DMS153 (cell line): ENCODE measurements at regions not wholly inside any gene's neighbourhood (a gene's known extent, or its start where the extent isn't known, plus 50 kb on each side); places are given as distances from the start of the nearest gene placed in this dataset.
"Not testable (repeated sequence)": the region's sequence is repeated elsewhere in the genome, so short reads cannot be mapped to it uniquely, and the experiment has no call there.

ENCODE experiments used
- DNase-seq: peaks from one replicate; lab custom pipeline; 2025; lab: John Stamatoyannopoulos, UW

DNA sequence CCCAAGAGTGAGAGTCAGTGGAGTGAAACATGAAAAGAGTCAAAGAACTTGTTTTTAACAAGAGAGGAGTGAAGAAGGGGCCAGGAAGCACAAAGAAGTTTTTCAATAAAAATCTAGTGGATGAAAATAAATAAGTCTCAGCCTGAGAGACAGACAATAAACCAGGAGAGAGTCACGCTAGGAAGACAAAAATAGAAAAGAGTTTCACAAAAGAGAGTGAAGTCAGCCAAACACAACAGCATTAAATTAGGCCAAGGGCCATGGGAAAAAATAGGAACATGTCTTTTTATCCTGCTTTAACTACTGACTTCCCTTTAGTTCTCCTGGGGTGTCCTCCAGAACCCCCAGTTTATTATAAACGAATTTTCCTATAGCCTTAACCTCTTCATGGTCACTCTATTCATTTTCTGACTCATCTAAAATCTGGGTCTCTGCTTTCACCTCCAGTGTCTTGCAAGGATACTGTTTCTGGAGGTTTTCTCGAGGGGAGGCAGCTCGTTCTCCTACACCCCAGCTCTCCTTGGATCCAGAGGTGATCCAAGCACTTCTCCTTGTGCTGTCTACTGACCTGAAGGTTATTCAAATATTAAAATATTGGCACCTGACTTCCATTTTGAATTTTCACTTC, 571.5 kb upstream of the PPP2R3A start:
- DNase-seq: no peak

DNA sequence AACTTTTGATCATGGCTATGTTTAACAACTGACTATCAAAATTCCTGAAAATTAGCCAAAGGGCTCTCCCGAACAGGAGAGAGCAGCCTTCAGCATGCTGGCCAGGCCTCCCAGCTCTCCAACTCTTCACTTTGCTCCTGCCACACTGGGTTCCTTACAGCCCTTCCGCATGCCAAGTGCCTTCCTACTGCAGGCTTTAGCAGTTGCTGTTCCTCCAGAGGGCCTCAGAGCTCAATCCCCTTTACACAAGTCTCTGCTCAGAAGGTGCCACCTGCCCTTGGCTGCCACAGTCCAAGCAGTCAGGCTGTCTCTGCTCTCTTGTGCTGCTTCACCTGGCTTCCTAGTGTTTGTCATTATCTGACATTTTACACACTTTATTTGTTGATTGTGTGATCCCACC, 553.1 kb upstream of the PPP2R3A start:
- DNase-seq: no peak

DNA sequence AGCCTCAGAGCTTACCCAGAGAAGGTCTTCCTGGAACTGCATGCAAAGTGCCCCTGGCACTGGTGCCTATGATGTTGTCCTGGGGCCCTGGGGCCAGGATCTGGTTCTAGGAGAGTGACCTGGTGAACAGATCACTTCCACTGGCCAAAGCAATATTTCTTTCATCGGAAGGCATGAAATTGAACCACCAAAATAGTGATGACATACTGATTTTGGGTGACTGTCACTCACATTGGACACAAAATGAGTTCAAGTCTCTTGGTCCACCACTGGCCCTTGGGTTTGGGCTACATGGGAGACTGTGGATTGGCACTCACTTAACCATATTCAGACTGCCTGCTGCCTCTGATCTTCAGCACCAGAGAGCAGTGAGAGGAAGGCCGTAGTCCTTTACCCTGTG, 549.3 kb upstream of the PPP2R3A start:
- DNase-seq: no peak

DNA sequence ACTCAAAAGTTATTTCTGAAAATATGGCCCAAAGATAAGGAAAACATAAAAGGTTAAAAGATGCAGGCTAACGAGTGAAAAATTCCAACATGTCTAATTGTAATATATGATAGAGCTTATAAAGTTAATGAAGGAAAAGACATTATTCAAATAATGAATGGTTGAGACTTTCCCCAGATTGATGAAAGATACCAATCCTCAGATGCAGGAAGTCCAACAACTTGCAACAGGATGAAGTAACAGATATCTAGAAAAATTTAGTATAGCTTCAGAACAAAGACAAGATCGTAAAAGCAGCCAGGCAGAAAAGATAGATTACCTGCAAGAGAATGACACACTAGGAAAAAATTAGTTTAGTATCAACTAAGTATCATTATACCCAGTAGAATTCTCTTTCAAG, 546.4 kb upstream of the PPP2R3A start:
- no peak for DNase-seq

DNA sequence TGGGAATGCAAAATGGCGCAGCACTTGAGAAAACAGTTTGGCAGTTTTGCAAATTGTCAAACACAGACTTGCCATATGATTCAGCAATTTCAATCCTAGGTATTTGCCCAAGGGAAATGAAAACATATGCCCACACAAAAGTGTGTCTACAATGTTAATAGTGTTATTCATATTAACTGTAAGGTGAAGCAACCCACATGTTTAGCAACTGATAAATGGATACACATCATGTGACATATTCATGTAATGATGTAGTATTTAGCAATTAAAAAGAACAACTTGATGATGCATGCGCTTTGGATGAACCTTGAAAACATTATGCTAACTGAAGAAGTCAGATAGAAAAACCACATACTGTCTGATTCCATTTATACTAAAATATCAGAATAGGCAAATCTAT, 539.0 kb upstream of the PPP2R3A start:
- DNase-seq: no peak

DNA sequence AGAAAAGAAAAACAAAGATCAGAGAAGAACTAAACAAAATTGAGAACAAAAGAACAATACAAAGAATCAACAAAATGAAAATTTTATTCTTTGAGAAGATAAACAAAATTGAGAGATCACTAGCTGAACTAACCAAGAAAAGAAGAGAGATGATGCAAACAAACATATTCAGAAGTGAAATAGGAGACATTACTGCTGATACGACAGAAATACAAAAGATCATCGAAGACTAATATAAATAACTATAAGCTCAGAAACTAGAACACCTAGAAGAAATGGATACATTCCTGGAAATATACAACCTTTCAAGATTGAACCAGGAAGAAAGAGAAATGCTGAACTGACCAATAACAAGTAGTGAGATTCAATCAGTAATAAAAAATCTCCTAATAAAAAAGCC, 533.1 kb upstream of the PPP2R3A start:
- DNase-seq: no peak

DNA sequence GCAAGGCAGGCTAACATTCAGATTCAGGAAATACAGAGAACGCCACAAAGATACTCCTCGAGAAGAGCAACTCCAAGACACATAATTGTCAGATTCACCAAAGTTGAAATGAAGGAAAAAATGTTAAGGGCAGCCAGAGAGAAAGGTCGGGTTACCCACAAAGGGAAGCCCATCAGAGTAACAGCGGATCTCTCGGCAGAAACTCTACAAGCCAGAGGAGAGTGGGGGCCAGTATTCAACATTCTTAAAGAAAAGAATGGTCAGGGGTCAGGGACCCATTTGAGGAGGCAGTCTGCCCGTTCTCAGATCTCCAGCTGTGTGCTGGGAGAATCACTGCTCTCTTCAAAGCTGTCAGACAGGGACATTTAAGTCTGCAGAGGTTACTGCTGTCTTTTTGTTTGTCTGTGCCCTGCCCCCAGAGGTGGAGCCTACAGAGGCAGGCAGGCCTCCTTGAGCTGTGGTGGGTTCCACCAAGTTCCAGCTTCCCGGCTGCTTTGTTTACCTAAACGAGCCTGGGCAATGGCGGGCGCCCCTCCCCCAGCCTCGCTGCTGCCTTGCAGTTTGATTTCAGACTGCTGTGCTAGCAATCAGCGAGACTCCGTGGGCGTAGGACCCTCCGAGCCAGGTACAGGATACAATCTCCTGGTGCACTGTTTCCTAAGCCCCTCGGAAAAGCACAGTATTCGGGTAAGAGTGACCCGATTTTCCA, 526.5 kb upstream of the PPP2R3A start:
- not testable (repeated sequence) for DNase-seq

DNA sequence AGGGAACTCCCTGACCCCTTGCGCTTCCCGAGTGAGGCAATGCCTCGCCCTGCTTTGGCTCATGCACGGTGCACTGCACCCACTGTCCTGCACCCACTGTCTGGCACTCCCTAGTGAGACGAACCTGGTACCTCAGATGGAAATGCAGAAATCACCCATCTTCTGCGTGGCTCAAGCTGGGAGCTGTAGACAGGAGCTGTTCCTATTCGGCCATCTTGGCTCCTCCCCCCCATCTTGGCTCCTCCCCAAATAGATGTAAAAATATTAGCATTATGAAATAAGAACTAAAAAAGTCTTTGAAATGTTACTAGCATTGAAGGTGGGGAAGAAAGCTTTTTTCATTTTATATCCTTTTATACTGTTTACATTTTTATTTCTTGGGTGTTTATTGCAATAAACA, 525.9 kb upstream of the PPP2R3A start:
- not testable (repeated sequence) for DNase-seq

DNA sequence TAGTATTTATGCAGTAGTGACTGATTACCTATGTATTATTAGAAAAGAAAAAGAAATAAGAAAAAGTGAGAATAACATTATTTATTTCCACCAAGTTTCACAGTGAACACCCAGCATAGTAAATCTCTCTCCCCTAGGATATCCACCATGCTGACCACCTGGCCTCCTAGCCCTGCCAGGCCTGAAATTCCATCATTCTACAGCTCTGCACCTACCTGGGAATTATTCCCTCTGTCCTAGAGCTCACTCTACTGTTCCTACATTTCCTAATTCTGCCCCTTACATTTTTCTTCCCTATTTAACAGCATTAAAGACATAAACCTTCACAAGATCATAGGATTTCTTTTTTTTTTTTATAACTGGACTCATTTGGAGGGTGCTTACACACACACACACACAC, 525.3 kb upstream of the PPP2R3A start:
- DNase-seq: no peak

DNA sequence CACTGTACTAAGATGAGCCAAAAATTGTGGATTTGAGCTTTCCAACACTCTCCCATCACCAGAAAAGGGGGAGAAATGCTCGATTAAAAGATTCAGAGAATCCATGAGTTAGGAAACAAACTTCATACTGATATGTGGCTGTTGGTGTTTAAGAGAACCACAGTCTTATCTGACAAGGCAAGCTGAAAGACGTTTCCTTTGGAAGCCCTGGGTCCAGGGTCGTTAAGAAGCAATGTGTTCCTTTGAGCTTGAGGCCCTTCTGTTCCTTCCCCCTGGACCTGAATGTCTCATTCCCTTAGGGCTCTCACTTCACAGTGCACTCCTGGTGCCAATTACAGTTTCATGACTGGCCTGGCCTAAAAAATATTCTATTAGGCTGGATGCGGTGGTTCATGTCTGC, 524.8 kb upstream of the PPP2R3A start:
- DNase-seq: no peak

DNA sequence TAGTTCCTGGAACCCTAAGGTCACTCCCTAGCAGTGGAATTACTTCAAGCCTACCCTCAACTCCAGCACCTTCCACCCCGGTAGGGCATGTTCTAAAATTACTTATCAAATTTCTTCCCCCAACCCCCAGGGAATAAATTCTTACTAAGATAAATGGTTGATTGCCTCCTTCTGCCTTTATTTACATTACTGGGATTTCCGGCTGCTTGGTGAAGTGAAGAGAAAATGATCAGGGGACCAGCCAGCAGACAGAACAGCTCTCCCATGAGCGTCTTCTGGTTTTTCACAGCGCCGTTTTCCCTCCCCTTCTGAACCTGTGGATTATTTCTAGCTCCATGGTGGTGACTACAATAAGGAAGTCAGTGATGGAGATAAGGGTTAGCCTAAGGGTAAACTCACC, 521.5 kb upstream of the PPP2R3A start:
- no peak for DNase-seq

DNA sequence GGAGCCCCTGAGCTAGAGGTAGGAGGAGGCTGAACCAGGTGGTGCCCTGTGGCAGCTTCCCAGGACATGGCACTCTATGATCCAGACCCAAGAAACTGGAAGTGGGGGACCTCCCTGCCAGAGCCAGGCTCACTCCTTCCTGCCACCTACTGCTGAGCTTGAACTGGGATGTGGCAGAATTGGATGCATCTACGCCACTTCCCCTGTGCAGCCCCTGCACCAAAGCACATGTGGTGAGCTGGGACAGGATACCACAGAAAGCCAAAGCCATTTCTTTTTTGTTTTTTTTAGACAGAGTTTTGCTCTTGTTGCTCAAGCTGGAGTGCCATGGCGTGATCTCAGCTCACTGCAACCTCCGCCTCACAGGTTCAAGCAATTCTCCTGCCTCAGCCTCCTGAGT, 518.0 kb upstream of the PPP2R3A start:
- no peak for DNase-seq

DNA sequence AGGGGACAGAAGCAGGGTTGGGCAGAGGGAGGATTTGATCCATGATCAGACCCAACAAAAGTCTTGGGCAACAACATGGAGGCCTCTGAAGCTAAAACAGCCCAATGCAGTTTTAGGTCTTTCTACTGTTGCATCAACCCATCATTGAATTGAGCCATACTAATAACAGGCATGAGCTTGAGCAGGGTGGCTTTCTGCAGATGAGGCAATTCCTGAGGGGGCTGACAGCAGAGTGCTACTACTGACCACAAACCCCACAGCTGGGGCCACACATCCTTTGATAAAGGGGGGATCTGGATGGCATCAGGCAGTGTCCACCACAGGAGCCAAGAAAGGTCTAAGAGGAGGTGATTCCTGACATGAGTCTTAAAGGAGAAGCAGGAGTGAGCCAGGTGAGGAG, 517.0 kb upstream of the PPP2R3A start:
- DNase-seq: no peak

DNA sequence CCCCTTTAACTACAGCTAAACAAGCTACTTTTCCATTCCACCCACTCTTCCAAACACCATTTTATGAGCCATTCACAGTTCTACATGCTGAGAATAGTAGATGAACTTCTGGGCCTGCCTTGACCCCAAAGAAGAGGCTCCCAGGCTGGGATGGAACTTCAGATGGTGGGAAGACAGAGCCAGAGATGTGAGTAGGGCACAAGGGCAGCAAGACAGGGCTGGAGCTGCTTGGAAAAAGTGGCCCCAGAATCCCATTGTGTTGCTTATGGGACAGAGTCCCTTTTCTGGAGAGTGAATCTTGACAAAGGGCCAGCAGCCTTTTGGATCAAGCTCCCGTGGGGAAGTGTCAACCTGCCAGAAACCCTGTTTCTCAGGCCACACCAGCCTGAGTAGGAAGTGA, 516.5 kb upstream of the PPP2R3A start:
- DNase-seq: no peak

DNA sequence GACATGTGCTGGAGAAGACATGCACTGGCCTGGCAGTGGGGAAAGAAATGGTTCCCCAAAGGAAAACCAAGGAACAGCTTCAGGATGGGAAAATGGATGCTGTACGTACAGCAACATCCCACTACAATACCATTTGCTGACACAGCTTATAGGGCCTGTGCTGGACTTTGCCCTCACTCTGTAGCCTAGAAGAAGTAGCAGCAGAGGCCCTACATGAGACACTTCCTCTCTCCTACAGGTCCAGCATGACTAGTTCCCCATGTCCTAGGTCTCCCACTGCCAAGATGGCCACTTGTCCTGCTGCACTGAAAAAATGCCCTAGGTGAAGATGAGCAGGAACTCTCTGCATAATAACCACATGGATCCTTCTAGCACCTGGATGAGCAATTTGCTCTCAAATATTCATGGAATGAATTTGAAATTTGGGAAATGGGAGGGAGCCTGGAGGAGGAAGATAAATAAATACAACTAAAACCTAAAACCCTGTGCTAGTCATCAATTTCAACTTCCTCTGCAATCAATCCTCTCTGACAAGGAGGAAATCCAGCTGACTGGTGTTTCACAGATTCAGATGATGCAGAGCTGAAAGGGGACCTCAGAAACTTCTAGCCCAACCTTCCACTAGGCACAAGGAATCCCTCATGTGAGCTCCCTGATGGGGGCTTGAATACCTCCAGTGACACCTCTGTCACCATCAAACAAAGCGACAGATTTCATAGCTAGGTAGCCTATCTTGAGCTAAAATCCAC, 514.3 kb upstream of the PPP2R3A start:
- no peak for DNase-seq

DNA sequence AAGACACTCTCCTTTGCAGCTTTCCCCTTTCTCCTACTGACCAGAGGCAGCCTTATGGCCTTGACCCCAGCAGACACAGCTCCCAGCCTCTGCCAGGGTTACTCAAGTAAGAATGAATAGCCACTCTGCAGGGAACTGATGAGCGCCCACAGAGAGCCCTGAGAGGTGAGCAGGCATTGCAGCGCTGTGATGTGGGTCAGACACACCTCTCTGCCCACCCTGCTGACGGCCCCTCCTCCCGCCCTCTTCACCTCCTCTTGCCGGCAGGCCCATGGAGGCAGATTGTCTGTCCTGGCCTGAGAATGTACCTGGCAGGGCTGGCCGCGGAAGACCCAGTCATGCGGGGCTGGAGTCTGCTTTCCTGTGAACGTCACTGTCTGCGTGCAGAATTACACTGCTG, 512.6 kb upstream of the PPP2R3A start:
- no peak for DNase-seq

DNA sequence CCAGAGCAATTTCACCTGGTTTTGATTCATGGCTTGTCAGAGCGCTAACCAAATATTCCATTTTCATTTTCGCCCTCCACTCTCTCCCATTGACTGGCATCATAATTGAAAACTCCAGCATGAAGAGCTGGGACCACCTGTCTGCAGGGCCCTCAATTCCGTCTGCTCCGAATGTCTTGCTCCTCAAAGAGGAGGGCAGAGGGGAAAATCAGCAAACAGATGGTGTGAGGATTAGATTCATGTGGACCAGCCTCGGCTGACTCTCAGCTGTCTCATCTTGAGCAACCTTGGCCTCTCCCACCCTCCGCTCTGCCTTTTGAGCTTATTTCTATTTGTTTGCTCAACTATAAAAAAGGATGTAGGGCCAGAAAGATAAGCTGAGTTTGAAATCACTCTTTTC, 512.2 kb upstream of the PPP2R3A start:
- DNase-seq: no peak

DNA sequence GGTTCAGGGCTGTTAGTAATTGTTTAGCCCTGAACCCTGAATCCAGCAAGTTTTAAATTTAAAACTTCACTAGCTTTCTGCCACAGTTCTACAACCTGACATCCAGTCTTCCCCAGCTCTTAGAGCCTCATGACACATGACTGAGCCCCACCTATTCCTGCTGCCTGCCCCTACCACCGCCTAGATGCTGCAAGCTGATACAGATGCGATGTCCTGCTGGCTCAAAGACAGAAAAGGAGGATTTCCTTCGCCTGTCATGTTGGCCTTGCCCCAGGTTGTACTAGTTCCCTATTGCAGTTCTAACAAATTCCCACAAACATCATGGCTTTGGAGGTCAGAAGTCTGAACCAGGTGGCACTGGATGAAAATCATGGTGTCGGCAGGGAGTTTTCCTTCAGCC, 510.6 kb upstream of the PPP2R3A start:
- no peak for DNase-seq

DNA sequence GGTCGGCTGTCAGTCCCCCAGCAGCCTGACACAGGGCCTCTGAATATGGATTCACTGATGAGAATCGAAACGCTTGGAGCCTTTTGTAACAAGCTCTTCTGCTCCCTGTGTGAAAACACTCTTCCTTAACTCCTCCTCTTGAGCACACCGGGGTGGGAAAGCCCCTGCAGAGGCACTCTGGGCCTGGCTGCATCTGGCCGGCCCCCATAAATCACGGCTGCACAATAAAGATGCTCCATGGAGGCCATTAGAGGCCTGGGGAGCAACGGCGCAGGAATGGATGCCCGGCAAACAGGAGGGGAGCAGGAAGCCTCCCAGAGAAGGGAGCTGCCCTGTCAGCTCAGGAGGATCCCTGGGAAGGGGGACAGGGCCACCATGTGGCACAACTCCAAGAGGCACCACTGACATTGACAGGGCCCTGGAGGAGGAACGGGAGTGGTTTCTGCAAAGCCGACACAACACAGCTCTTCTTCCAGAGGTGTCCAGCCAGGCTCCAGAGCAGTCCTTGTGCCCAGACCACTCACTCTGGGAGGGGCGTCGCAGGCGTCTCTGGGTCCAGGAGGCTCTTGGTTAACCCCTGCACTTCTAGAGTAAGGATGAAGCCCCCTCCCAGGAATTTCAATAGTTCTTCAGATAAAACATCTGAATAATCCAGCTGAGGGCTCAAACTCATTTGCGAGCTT, 509.3 kb upstream of the PPP2R3A start:
- DNase-seq: peak; percentile 57

DNA sequence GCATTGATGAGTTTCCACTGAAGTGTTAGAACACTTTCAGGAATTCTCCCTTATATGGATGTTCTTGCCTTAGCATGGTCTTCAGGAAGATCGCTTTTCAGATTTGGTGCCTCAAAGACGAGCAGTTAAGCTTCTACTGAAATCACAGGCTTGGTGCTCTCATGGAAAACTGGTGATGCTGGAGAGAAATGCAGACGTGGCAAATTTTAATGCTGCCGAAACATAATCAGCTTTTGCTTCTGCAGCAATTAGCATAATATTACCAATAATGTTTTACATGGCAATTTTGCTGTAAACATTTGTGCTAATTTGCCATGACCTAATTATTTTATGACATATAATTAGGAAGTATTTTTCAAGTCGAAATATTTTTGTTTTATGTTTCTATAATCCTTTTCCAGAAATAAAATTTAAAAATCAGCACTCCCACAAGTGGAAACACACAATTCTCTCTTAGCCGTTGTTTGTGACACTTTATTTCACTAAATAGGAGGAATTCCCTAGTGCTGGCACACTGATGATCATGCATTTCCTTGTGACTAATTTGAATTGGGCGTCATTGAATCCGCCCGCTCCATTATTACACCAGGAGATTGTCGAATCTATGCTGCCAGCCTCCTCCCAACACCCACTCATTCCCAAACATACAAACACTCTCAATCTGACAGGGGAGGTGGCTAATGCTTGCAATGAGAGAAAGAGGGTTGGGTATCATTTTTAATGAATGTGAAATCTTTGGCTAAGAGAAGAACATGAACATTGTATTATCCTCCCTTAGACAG, 506.8 kb upstream of the PPP2R3A start:
- DNase-seq: no peak

DNA sequence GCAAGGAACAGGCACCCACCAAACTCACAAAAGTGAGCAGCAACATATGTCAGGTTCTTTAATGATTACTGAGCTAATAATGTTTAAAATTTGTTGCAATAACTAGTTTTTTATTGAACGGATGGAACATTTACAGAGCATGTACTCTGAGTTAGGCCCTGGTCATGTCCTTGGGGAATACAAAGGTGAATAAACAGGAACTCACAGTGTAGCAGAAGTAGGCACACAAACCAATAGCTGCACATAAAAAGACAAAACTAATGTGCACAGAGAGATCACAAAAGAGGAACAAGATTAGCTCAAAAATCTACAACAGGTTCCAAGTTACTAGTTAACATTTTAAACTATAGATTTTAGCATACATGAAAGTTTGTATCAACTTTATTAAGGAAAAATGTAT, 505.3 kb upstream of the PPP2R3A start:
- no peak for DNase-seq

DNA sequence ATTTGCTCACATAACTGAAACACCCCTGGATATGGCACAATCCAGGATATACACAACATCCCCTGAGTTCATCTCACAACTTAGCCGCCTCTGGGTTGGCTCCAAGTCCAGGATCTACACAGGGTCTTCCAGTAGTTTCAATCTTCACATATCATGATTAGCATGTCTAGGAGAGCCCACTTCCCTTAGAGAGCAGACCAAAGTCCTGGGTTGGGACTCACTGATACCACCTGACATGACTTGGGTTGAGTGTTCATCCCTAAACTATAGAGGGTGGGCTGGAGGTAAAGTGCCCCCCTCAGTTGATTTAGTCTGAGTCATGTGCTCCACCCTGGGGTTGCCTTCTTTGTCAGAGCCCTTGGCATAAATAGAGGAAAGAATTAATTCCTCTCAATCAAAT, 493.6 kb upstream of the PPP2R3A start:
- no peak for DNase-seq
